Fibroblast of lung (primary cell): ENCODE measurements at regions not wholly inside any gene's neighbourhood (a gene's known extent, or its start where the extent isn't known, plus 50 kb on each side); places are given as distances from the start of the nearest gene placed in this dataset.

Experiments
- CTCF ChIP-seq, 2 donors: IDR thresholded peaks in 1 of 2; conservative IDR thresholded peaks in 1 of 2; 1 replicate in 1 of 2; 2 replicates in 1 of 2; pipeline ENCODE4 v1.5.1; 2011 to 2012; ENCODE audit warnings: low read length in 2 of 2, control low read depth in 1 of 2, inconsistent platforms in 1 of 2, low read depth in 1 of 2, mild to moderate bottlenecking in 1 of 2
- EZH2 ChIP-seq: IDR thresholded peaks from 2 replicates; pipeline ENCODE4 v1.5.1; 2012; ENCODE audit warnings: low read length, control low read depth, mild to moderate bottlenecking; ENCODE audit errors: missing control alignments

GRCh38 chr9:12612211-12612770 lies 80.9 kb upstream of the TYRP1 start:
- TF ChIP-seq CTCF (conservative IDR thresholded peaks at IDR 0.05 in 1 of 2, IDR thresholded peaks at IDR 0.05 in 1 of 2; ENCODE audit: low read depth in 1 of 2, low read length in 2 of 2) (no peak), EZH2 (no peak)
